GM12878 (cell line): ENCODE measurements at regions not wholly inside any gene's neighbourhood (a gene's known extent, or its start where the extent isn't known, plus 50 kb on each side); places are given as distances from the start of the nearest gene placed in this dataset.
"Not testable (repeated sequence)": the region's sequence is repeated elsewhere in the genome, so short reads cannot be mapped to it uniquely, and the experiment has no call there.

Experiments
- CBX3 ChIP-seq: fragments of 200-600 bp; sonication (generic); IDR thresholded peaks from 2 replicates; pipeline ENCODE4 v1.6.1; 2016; ENCODE audit warnings: low read depth, borderline replicate concordance
- SMC3 ChIP-seq: IDR thresholded peaks from 2 replicates; pipeline ENCODE4 v1.6.1; 2011; ENCODE audit warnings: low read length, improper control_type of control experiment, borderline replicate concordance
- SPI1 ChIP-seq: IDR thresholded peaks from 2 replicates; pipeline ENCODE4 v1.6.1; 2011; ENCODE audit warnings: low read depth, mild to moderate bottlenecking, low read length, moderate library complexity, borderline replicate concordance; ENCODE audit not compliant: insufficient read depth
- SREBF2 ChIP-seq: IDR thresholded peaks from 2 replicates; pipeline ENCODE4 v1.6.1; 2012; ENCODE audit warnings: mild to moderate bottlenecking, low read length
- TCF3 ChIP-seq: IDR thresholded peaks from 2 replicates; pipeline ENCODE4 v1.6.1; 2012; ENCODE audit warnings: low read depth, mild to moderate bottlenecking, low read length, borderline replicate concordance; ENCODE audit not compliant: insufficient read depth
- TF ChIP-seq, protein P1 (sequence below): IDR thresholded peaks from 2 replicates; pipeline ENCODE4 v1.6.1; 2011; ENCODE audit warnings: low read depth, mild to moderate bottlenecking, low read length, moderate library complexity, borderline replicate concordance; ENCODE audit errors: extremely low read depth
- TF ChIP-seq, protein P2 (sequence below): IDR thresholded peaks from 2 replicates; pipeline ENCODE4 v1.6.1; 2012; ENCODE audit warnings: low read depth, low read length, improper control_type of control experiment

DNA sequence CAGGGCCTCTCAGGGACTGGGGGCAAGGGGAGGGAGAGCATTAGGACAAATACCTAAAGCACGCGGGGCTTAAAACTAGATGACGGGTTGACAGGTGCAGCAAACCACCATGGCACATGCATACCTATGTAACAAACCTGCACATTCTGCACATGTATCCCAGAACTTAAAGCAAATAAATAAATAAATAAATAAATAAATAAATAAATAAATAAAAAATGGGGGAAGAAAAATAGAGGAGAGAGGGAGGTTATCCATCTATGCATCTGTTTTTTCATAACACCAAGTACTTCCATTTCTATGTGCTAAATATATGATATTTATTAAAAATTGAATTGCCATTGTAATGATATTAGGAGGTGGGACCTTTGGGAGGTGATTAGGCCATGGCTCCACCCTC is 539.5 kb downstream of the TRIML1 start:
- TF ChIP-seq TCF3, CBX3, SREBF2, SPI1, SMC3: not testable (repeated sequence)
- TF ChIP-seq, protein P1, sequence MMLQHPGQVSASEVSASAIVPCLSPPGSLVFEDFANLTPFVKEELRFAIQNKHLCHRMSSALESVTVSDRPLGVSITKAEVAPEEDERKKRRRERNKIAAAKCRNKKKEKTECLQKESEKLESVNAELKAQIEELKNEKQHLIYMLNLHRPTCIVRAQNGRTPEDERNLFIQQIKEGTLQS = not testable (repeated sequence)
- TF ChIP-seq, protein P2, sequence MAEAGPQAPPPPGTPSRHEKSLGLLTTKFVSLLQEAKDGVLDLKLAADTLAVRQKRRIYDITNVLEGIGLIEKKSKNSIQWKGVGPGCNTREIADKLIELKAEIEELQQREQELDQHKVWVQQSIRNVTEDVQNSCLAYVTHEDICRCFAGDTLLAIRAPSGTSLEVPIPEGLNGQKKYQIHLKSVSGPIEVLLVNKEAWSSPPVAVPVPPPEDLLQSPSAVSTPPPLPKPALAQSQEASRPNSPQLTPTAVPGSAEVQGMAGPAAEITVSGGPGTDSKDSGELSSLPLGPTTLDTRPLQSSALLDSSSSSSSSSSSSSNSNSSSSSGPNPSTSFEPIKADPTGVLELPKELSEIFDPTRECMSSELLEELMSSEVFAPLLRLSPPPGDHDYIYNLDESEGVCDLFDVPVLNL = not testable (repeated sequence)
